Spleen (tissue), 11 donors: ENCODE measurements at regions not wholly inside any gene's neighbourhood (a gene's known extent, or its start where the extent isn't known, plus 50 kb on each side); places are given as distances from the start of the nearest gene placed in this dataset.

Experiments
- DNase-seq: peaks from one replicate; pipeline ENCODE4 v3.0.0-alpha.2; 2020
- H3K27ac ChIP-seq, 8 donors: fragments of 200-600 bp; sonication (generic) in 7 of 8; 1 replicate in 4 of 8; 2 replicates in 4 of 8; pipeline versions ENCODE4 v1.5.0 to v1.8.0; 2016 to 2021; ENCODE audit warnings: inconsistent platforms in 4 of 8, mild to moderate bottlenecking in 4 of 8, moderate library complexity in 1 of 8
- H3K27me3 ChIP-seq, 7 donors: fragments of 200-600 bp; sonication (generic) in 6 of 7; replicated peaks in 1 of 7; 1 replicate in 4 of 7; 2 replicates in 3 of 7; pipeline versions ENCODE4 v1.5.0 to v1.8.0; 2016 to 2021; ENCODE audit warnings: inconsistent platforms in 3 of 7, mild to moderate bottlenecking in 1 of 7
- H3K36me3 ChIP-seq, 6 donors: fragments of 200-600 bp; sonication (generic) in 5 of 6; 1 replicate in 4 of 6; 2 replicates in 2 of 6; pipeline versions ENCODE4 v1.5.0 to v1.8.0; 2016 to 2021; ENCODE audit warnings: inconsistent platforms in 2 of 6
- H3K4me1 ChIP-seq, 6 donors: fragments of 200-600 bp; sonication (generic) in 5 of 6; 1 replicate in 3 of 6; 2 replicates in 3 of 6; pipeline versions ENCODE4 v1.5.0 to v1.8.0; 2016 to 2021; ENCODE audit warnings: inconsistent platforms in 3 of 6
- H3K4me3 ChIP-seq, 8 donors: fragments of 200-600 bp; sonication (generic) in 7 of 8; 1 replicate in 4 of 8; 2 replicates in 4 of 8; pipeline versions ENCODE4 v1.5.0 to v1.8.0; 2016 to 2021; ENCODE audit warnings: inconsistent platforms in 4 of 8, mild to moderate bottlenecking in 4 of 8, moderate library complexity in 2 of 8
- H3K9me3 ChIP-seq, 8 donors: fragments of 200-600 bp; sonication (generic) in 7 of 8; 1 replicate in 4 of 8; 2 replicates in 4 of 8; pipeline versions ENCODE4 v1.5.0 to v1.8.0; 2016 to 2021; ENCODE audit warnings: inconsistent platforms in 4 of 8
- POLR2A ChIP-seq, 3 donors: fragments of 450-650 bp; IDR thresholded peaks; one replicate each; pipeline ENCODE4 v1.5.1; 2017; ENCODE audit warnings: antibody characterized with exemption in 3 of 3, mild to moderate bottlenecking in 1 of 3
- POLR2AphosphoS5 ChIP-seq, 3 donors: sonication (generic); formaldehyde crosslinking; IDR thresholded peaks; one replicate each; pipeline ENCODE4 v1.5.1; 2017; ENCODE audit warnings: antibody characterized with exemption in 3 of 3
- WGBS, 5 donors: extraction: QIAGEN DNeasy Blood & Tissue Kit in 3 of 5; methylation state at CpG; one replicate each; pipeline versions ENCODE4 v1.1.5 to v1.1.7; 2013 to 2018; 5-methylcytosine and 5-hydroxymethylcytosine counted together
- intact Hi-C: fragments of 100-400 bp; cut with DNase I; formaldehyde crosslinking; loops from one replicate; pipeline ENCODE4 v1.15.0; 2023; ENCODE audit warnings: low total_unique reads
- TF ChIP-seq, protein P1 (sequence below), 11 experiments: fragments of 200-600 bp in 7 of 11; fragments of 450-650 bp in 4 of 11; sonication (generic) in 4 of 11; IDR thresholded peaks in 8 of 11; conservative IDR thresholded peaks in 3 of 11; 1 replicate in 7 of 11; 2 replicates in 4 of 11; pipeline versions ENCODE4 v1.4.0 to v1.8.0; 2016 to 2021; ENCODE audit warnings: antibody characterized with exemption in 11 of 11, inconsistent platforms in 4 of 11, mild to moderate bottlenecking in 1 of 11
- donor health status: healthy with polysubstance abuse.
- donor health status: DM: no; HTN: no; CAD: no; lungs with moderate emphysema.
- donor health status: DM: no; HTN: no; CAD: no.
- donor health status: Bipolar disorder and iron deficiency.
- donor health status: healthy.
- donor health status: DM: no; HTN: no; CAD: no.
- donor health status: DM: yes; HTN: yes; CAD: no.

DNA sequence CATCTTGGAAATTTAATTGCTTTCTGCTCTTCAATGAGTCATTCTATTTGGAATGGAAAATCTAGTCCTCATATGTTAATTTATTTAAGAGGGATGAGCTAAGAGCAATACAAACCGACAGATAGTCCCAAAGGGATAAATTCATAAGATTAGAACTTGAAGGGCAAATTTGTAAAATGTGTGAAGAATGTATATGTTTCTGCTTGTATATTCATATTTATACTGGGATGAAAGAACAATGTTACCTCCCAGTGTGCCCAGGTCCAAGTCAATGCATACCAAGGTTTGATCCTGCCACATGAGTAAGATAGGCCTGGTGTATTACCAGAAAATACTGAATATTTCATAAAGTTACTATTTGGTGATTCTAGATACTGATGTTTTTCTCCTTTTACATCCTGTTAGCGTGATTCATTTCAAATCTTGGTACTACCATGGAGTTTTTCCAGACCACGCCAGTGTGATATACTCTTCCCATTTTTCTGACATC, 255.6 kb upstream of the SEMA6D start:
- H3K9me3 ChIP-seq: no peaks in the 10 kb centered on the region
- H3K4me1 ChIP-seq: no peaks in the 10 kb centered on the region
- 85 to 96% (median 93%) methylated on average over 3 of the region's 3 CpGs for WGBS, 5 donors
- TF ChIP-seq POLR2AphosphoS5 (IDR thresholded peaks at IDR 0.05) (no peak), POLR2A (IDR thresholded peaks at IDR 0.05) (no peak)
- TF ChIP-seq, protein P1, sequence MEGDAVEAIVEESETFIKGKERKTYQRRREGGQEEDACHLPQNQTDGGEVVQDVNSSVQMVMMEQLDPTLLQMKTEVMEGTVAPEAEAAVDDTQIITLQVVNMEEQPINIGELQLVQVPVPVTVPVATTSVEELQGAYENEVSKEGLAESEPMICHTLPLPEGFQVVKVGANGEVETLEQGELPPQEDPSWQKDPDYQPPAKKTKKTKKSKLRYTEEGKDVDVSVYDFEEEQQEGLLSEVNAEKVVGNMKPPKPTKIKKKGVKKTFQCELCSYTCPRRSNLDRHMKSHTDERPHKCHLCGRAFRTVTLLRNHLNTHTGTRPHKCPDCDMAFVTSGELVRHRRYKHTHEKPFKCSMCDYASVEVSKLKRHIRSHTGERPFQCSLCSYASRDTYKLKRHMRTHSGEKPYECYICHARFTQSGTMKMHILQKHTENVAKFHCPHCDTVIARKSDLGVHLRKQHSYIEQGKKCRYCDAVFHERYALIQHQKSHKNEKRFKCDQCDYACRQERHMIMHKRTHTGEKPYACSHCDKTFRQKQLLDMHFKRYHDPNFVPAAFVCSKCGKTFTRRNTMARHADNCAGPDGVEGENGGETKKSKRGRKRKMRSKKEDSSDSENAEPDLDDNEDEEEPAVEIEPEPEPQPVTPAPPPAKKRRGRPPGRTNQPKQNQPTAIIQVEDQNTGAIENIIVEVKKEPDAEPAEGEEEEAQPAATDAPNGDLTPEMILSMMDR (IDR thresholded peaks at IDR 0.05 in 8 of 11, conservative IDR thresholded peaks at IDR 0.05 in 3 of 11): no peak
- no peaks in the 10 kb centered on the region for H3K27me3 ChIP-seq
- H3K27ac ChIP-seq: no peak overlapping the region
- intact Hi-C loops: no loop called here
- no peak overlapping the region for H3K4me3 ChIP-seq
- no peaks in the 10 kb centered on the region for H3K36me3 ChIP-seq
- DNase-seq: no peak

DNA sequence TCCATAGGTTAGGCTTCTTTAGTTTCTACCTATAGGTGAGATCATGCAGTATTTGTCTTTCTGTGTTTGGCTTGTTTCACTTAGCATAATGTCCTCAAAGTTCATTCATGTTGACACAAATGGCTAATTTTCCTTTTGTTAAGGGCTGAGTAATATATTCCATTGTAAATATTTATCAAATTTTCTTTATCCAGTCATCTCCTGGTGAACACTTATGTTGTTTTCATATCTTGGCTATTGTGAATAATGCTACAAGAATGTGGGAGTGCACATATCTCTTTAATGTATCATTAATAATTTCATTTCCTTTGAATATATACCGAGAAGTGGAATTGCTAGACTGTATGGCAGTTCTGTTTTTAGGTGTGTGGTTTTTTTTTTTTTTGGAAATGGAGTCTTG, 250.9 kb upstream of the SEMA6D start:
- no peak overlapping the region for H3K4me3 ChIP-seq
- DNase-seq: no peak
- intact Hi-C loops: no loop called here
- TF ChIP-seq POLR2AphosphoS5 (IDR thresholded peaks at IDR 0.05): no peak
- TF ChIP-seq, protein P1 (IDR thresholded peaks at IDR 0.05 in 8 of 11, conservative IDR thresholded peaks at IDR 0.05 in 3 of 11): no peak
- TF ChIP-seq POLR2A (IDR thresholded peaks at IDR 0.05): no peak
- WGBS, 5 donors: 47 to 69% (median 56%) methylated on average over 1 of the region's 1 CpG
- no peaks in the 10 kb centered on the region for H3K4me1 ChIP-seq
- H3K27ac ChIP-seq: no peak overlapping the region
- H3K9me3 ChIP-seq: no peaks in the 10 kb centered on the region
- no peaks in the 10 kb centered on the region for H3K27me3 ChIP-seq
- no peaks in the 10 kb centered on the region for H3K36me3 ChIP-seq

DNA sequence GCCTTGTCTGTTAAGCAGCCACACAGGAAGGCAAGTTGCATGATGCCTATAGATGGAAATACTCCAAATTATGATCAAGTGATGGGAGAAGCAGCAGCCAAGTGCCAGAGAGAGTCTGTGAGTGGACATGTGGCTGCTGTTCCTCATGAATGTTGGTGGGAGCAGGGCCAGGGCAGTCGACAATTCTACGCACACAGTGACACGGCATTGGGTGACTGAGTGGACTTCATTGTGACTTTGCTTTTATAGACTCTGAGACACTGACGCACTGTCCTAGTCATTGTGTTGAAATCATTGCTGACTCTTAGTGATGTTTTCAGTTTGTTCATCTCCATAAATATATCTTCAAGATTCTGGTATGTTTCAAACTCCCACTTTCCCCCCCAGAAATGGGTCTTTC, 246.3 kb upstream of the SEMA6D start:
- Histone ChIP-seq H3K36me3 (no peaks in the 10 kb centered on the region), H3K4me1 (peaks cover 0 to 7% (median 2%) of the 10 kb centered on the region in 6 donors), H3K27me3 (no peaks in the 10 kb centered on the region), H3K4me3 (no peak overlapping the region), H3K9me3 (peaks cover 0 to 5% (median 0%) of the 10 kb centered on the region in 8 donors), H3K27ac (no peak overlapping the region)
- no peak for DNase-seq
- TF ChIP-seq POLR2AphosphoS5 (IDR thresholded peaks at IDR 0.05): no peak
- TF ChIP-seq POLR2A (IDR thresholded peaks at IDR 0.05): no peak
- TF ChIP-seq, protein P1 (IDR thresholded peaks at IDR 0.05 in 8 of 11, conservative IDR thresholded peaks at IDR 0.05 in 3 of 11): no peak
- WGBS, 5 donors: 63 to 85% (median 82%) methylated on average over 4 of the region's 4 CpGs
- intact Hi-C loops: loop anchor here (5.0 to 10.0 kb wide), 2 partner anchors 74 to 514 kb away; no protein-coding TSS in a partner anchor

DNA sequence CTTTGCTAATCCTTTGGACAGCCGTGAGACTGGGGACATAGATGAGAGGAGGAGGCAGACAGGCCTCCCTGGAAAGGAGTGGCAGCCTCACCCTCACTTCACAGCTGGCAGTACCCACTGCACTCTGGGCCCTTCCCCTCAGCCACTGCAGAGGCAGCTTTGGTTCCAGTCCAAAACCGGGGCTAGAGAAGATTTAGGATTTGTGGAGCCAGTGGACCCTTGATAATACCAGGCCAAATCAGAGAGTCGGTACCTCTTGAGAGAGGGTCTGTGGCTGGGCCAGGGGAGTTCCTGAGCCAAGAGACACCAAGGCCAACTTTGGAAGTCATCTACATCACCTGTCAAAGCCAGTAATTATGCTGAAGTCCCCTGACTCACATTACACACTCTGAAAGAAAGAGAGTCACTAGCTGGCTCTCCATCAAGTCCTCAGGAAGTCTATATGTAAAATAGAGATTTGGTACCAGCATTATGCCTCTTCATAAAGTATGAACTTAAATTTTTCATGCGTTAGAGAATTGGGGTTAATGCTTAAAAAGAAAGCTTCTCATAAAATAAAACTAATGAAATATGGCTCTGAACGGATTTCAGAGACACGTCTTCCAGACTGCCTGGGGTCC, 244.1 kb upstream of the SEMA6D start:
- Histone ChIP-seq H3K4me3 (no peak overlapping the region), H3K27ac (peak overlapping the region in 4 of 8 donors; percentile 17 to 42 (median 33)), H3K27me3 (no peaks in the 10 kb centered on the region), H3K9me3 (peaks cover 0 to 5% (median 0%) of the 10 kb centered on the region in 8 donors), H3K4me1 (peaks cover 0 to 7% (median 2%) of the 10 kb centered on the region in 6 donors), H3K36me3 (no peaks in the 10 kb centered on the region)
- DNase-seq: peak; percentile 54
- TF ChIP-seq, protein P1 (IDR thresholded peaks at IDR 0.05 in 8 of 11, conservative IDR thresholded peaks at IDR 0.05 in 3 of 11): no peak
- no peak for TF ChIP-seq POLR2A (IDR thresholded peaks at IDR 0.05)
- intact Hi-C loops: loop anchor here (5.0 to 10.0 kb wide), 2 partner anchors 76 to 512 kb away; no protein-coding TSS in a partner anchor
- WGBS, 5 donors: 63 to 84% (median 79%) methylated on average over 6 of the region's 6 CpGs
